Sigmoid colon (tissue), 4 donors: ENCODE measurements at regions not wholly inside any gene's neighbourhood (a gene's known extent, or its start where the extent isn't known, plus 50 kb on each side); places are given as distances from the start of the nearest gene placed in this dataset.

Experiments
- CTCF ChIP-seq, 4 experiments: fragments of 450-650 bp in 3 of 4; fragments of 200-600 bp in 1 of 4; IDR thresholded peaks; one replicate each; pipeline ENCODE4 v1.5.1; 2016 to 2019; ENCODE audit warnings: antibody characterized with exemption in 4 of 4, mild to moderate bottlenecking in 3 of 4, moderate library complexity in 2 of 4
- EP300 ChIP-seq, 4 donors: sonication (generic); formaldehyde crosslinking; IDR thresholded peaks; one replicate each; pipeline ENCODE4 v1.6.1; 2017; ENCODE audit warnings: antibody characterized with exemption in 4 of 4
- POLR2A ChIP-seq, 2 donors: fragments of 450-650 bp; IDR thresholded peaks; one replicate each; pipeline ENCODE4 v1.6.1; 2016; ENCODE audit warnings: antibody characterized with exemption in 2 of 2, mild to moderate bottlenecking in 2 of 2, moderate library complexity in 2 of 2

- no peak for TF ChIP-seq CTCF (IDR thresholded peaks at IDR 0.05)
- no peak for TF ChIP-seq POLR2A (IDR thresholded peaks at IDR 0.05)
- no peak for TF ChIP-seq EP300 (IDR thresholded peaks at IDR 0.05)
Measured at GRCh38 chr4:38236003-38236402, 275.8 kb downstream of the PTTG2 start.
